T-helper 2 cell treated with Interferon-gamma antibody and Interleukin-4, amounts not matched to agents 5 μg/mL and 100 μg/mL, for 36 hours (primary cell): ENCODE measurements at regions not wholly inside any gene's neighbourhood (a gene's known extent, or its start where the extent isn't known, plus 50 kb on each side); places are given as distances from the start of the nearest gene placed in this dataset.
"Not testable (repeated sequence)": the region's sequence is repeated elsewhere in the genome, so short reads cannot be mapped to it uniquely, and the experiment has no call there.

ENCODE experiments used
- DNase-seq: peaks from one replicate; pipeline ENCODE4 v3.0.0; 2021; ENCODE audit warnings: low spot score
- H3K27ac Mint-ChIP-seq: one replicate; pipeline ENCODE4 v1.8.0; 2021; ENCODE audit warnings: mild to moderate bottlenecking, mixed read lengths
- H3K27me3 Mint-ChIP-seq: one replicate; pipeline ENCODE4 v1.8.0; 2021; ENCODE audit warnings: low read depth, mixed read lengths
- H3K36me3 Mint-ChIP-seq: one replicate; pipeline ENCODE4 v1.8.0; 2021; ENCODE audit warnings: low read depth, mixed read lengths
- H3K4me1 Mint-ChIP-seq: one replicate; pipeline ENCODE4 v1.8.0; 2021; ENCODE audit warnings: low read depth, mixed read lengths
- H3K4me3 Mint-ChIP-seq: one replicate; pipeline ENCODE4 v1.8.0; 2022; ENCODE audit warnings: mild to moderate bottlenecking, moderate library complexity, mixed read lengths
- H3K9me3 Mint-ChIP-seq: one replicate; pipeline ENCODE4 v1.8.0; 2021; ENCODE audit warnings: mixed read lengths

- no peak for DNase-seq
- H3K27ac Mint-ChIP-seq = no peak overlapping the region
- no peaks in the 10 kb centered on the region for H3K27me3 Mint-ChIP-seq
- H3K9me3 Mint-ChIP-seq = no peaks in the 10 kb centered on the region
- H3K4me1 Mint-ChIP-seq = no peaks in the 10 kb centered on the region
- no peaks in the 10 kb centered on the region for H3K36me3 Mint-ChIP-seq
- H3K4me3 Mint-ChIP-seq = no peak overlapping the region
These were observed 420.4 kb upstream of the TMEFF2 start for GRCh38 chr2:192615105-192615504.

GRCh38 chr2:192604295-192604694, 409.6 kb upstream of the TMEFF2 start:
- DNase-seq = no peak
- Mint-ChIP-seq H3K4me3 (no peak overlapping the region), H3K36me3 (no peaks in the 10 kb centered on the region), H3K27ac (no peak overlapping the region), H3K9me3 (no peaks in the 10 kb centered on the region), H3K4me1 (no peaks in the 10 kb centered on the region), H3K27me3 (no peaks in the 10 kb centered on the region)

- H3K9me3 Mint-ChIP-seq, H3K27ac Mint-ChIP-seq, H3K27me3 Mint-ChIP-seq, DNase-seq, H3K36me3 Mint-ChIP-seq, H3K4me1 Mint-ChIP-seq, H3K4me3 Mint-ChIP-seq: not testable (repeated sequence)
These were observed 403.9 kb upstream of the TMEFF2 start for GRCh38 chr2:192598649-192599048.

- no peaks in the 10 kb centered on the region for H3K27me3 Mint-ChIP-seq
- H3K36me3 Mint-ChIP-seq = no peaks in the 10 kb centered on the region
- H3K4me3 Mint-ChIP-seq = no peak overlapping the region
- no peak for DNase-seq
- no peaks in the 10 kb centered on the region for H3K9me3 Mint-ChIP-seq
- no peaks in the 10 kb centered on the region for H3K4me1 Mint-ChIP-seq
- H3K27ac Mint-ChIP-seq = no peak overlapping the region
These were observed 398.8 kb upstream of the TMEFF2 start for GRCh38 chr2:192593561-192593960.

GRCh38 chr2:192591617-192592016, 396.9 kb upstream of the TMEFF2 start:
- Mint-ChIP-seq H3K4me3 (no peak overlapping the region), H3K4me1 (no peaks in the 10 kb centered on the region), H3K27me3 (no peaks in the 10 kb centered on the region), H3K9me3 (no peaks in the 10 kb centered on the region), H3K36me3 (no peaks in the 10 kb centered on the region), H3K27ac (no peak overlapping the region)
- no peak for DNase-seq

GRCh38 chr2:192585418-192585817, 390.7 kb upstream of the TMEFF2 start:
- no peak overlapping the region for H3K27ac Mint-ChIP-seq
- no peak for DNase-seq
- no peak overlapping the region for H3K4me3 Mint-ChIP-seq
- no peaks in the 10 kb centered on the region for H3K36me3 Mint-ChIP-seq
- H3K9me3 Mint-ChIP-seq = no peaks in the 10 kb centered on the region
- H3K27me3 Mint-ChIP-seq = no peaks in the 10 kb centered on the region
- H3K4me1 Mint-ChIP-seq = no peaks in the 10 kb centered on the region

GRCh38 chr2:192584976-192585375, 390.2 kb upstream of the TMEFF2 start:
- H3K9me3 Mint-ChIP-seq = no peaks in the 10 kb centered on the region

GRCh38 chr2:192579965-192580700, 385.4 kb upstream of the TMEFF2 start:
- no peaks in the 10 kb centered on the region for H3K9me3 Mint-ChIP-seq
- no peaks in the 10 kb centered on the region for H3K4me1 Mint-ChIP-seq
- no peak for DNase-seq
- H3K27me3 Mint-ChIP-seq = no peaks in the 10 kb centered on the region
- no peaks in the 10 kb centered on the region for H3K36me3 Mint-ChIP-seq
- no peak overlapping the region for H3K4me3 Mint-ChIP-seq
- no peak overlapping the region for H3K27ac Mint-ChIP-seq

More at GRCh38 chr2:192584976-192585375, 390.2 kb upstream of the TMEFF2 start:
- no peak for DNase-seq
- Mint-ChIP-seq H3K4me1 (no peaks in the 10 kb centered on the region), H3K27ac (no peak overlapping the region), H3K27me3 (no peaks in the 10 kb centered on the region), H3K4me3 (no peak overlapping the region), H3K36me3 (no peaks in the 10 kb centered on the region)

- no peaks in the 10 kb centered on the region for H3K4me1 Mint-ChIP-seq
- H3K9me3 Mint-ChIP-seq = no peaks in the 10 kb centered on the region
- H3K4me3 Mint-ChIP-seq = no peak overlapping the region
- no peak for DNase-seq
- no peaks in the 10 kb centered on the region for H3K36me3 Mint-ChIP-seq
- H3K27me3 Mint-ChIP-seq = no peaks in the 10 kb centered on the region
- no peak overlapping the region for H3K27ac Mint-ChIP-seq
These were observed 384.0 kb upstream of the TMEFF2 start for GRCh38 chr2:192578780-192579179.

- H3K9me3 Mint-ChIP-seq = no peaks in the 10 kb centered on the region
- no peak for DNase-seq
- H3K36me3 Mint-ChIP-seq = no peaks in the 10 kb centered on the region
- H3K27ac Mint-ChIP-seq = no peak overlapping the region
- H3K27me3 Mint-ChIP-seq = no peaks in the 10 kb centered on the region
- no peak overlapping the region for H3K4me3 Mint-ChIP-seq
- H3K4me1 Mint-ChIP-seq = no peaks in the 10 kb centered on the region
These were observed 383.0 kb upstream of the TMEFF2 start for GRCh38 chr2:192577706-192578105.

- Mint-ChIP-seq H3K4me3 (no peak overlapping the region), H3K27me3 (no peaks in the 10 kb centered on the region), H3K4me1 (no peaks in the 10 kb centered on the region), H3K36me3 (no peaks in the 10 kb centered on the region), H3K9me3 (no peaks in the 10 kb centered on the region), H3K27ac (no peak overlapping the region)
- no peak for DNase-seq
These were observed 379.8 kb upstream of the TMEFF2 start for GRCh38 chr2:192574552-192574951.

- no peak for DNase-seq
- Mint-ChIP-seq H3K9me3 (no peaks in the 10 kb centered on the region), H3K4me1 (no peaks in the 10 kb centered on the region), H3K36me3 (no peaks in the 10 kb centered on the region), H3K27me3 (no peaks in the 10 kb centered on the region), H3K4me3 (no peak overlapping the region), H3K27ac (no peak overlapping the region)
These were observed 376.9 kb upstream of the TMEFF2 start for GRCh38 chr2:192571636-192572035.

- H3K27ac Mint-ChIP-seq = no peak overlapping the region
- H3K36me3 Mint-ChIP-seq = no peaks in the 10 kb centered on the region
- H3K27me3 Mint-ChIP-seq = no peaks in the 10 kb centered on the region
- H3K4me3 Mint-ChIP-seq = no peak overlapping the region
- no peak for DNase-seq
- no peaks in the 10 kb centered on the region for H3K9me3 Mint-ChIP-seq
- no peaks in the 10 kb centered on the region for H3K4me1 Mint-ChIP-seq
These were observed 376.1 kb upstream of the TMEFF2 start for GRCh38 chr2:192570788-192571187.

GRCh38 chr2:192566863-192567262, 372.1 kb upstream of the TMEFF2 start:
- Mint-ChIP-seq H3K4me3 (no peak overlapping the region), H3K9me3 (no peaks in the 10 kb centered on the region), H3K36me3 (no peaks in the 10 kb centered on the region), H3K27me3 (no peaks in the 10 kb centered on the region), H3K27ac (no peak overlapping the region), H3K4me1 (no peaks in the 10 kb centered on the region)
- DNase-seq = no peak

- no peak overlapping the region for H3K4me3 Mint-ChIP-seq
- DNase-seq = no peak
- no peaks in the 10 kb centered on the region for H3K4me1 Mint-ChIP-seq
- H3K9me3 Mint-ChIP-seq = no peaks in the 10 kb centered on the region
- no peak overlapping the region for H3K27ac Mint-ChIP-seq
- no peaks in the 10 kb centered on the region for H3K27me3 Mint-ChIP-seq
- H3K36me3 Mint-ChIP-seq = no peaks in the 10 kb centered on the region
These were observed 365.6 kb upstream of the TMEFF2 start for GRCh38 chr2:192560326-192560725.
